ENCODE measurements at regions not wholly inside any gene's neighbourhood (a gene's known extent, or its start where the extent isn't known, plus 50 kb on each side); places are given as distances from the start of the nearest gene placed in this dataset.
"Not testable (repeated sequence)": the region's sequence is repeated elsewhere in the genome, so short reads cannot be mapped to it uniquely, and the experiment has no call there.

DNA sequence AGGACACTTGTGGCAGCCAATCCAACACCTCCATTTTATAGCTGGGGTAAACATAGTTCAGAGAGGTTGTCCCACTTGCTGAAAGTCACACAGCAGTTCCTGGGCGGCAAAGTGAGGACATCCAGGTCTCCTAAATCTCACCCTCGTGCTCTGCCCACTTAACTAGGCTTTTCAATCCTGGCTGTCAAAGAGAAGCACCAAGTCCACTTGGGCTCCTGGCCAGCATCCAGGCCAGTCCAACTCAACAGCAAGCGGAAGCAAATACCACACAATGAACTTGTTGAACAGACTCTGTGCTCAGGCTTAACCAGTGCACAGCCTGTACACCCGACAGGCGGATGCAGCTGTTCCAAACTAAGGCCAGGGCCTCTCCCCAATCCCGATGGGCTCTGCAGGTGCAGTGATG lies 60.4 kb upstream of the SPN start:
- Mint-ChIP-seq H3K27ac (peak overlapping the region in 1 of 3 experiments; percentile 61; a peak in 1 of 7 replicates), H3K36me3 (ENCODE audit: insufficient read depth in 1 of 3, low read depth in 3 of 3) (peaks cover 4 to 14% (median 7%) of the 10 kb centered on the region in 3 experiments; a peak in 4 of 7 replicates), H3K4me1 (peaks cover 25 to 33% of the 10 kb centered on the region in 2 experiments)
- Histone ChIP-seq H3K79me2 (ENCODE audit: insufficient read depth, low read length) (peaks cover 15% of the 10 kb centered on the region; the same call in 1 of the 2 replicates), H3K79me1 (ENCODE audit: insufficient read depth, low read depth, low read length, poor library complexity, severe bottlenecking) (peaks cover 11% of the 10 kb centered on the region)
- H2AFZ ChIP-seq (ENCODE audit: low read length); H3K27ac ChIP-seq (ENCODE audit: insufficient read length, low read depth, low read length); H3K23ac ChIP-seq (ENCODE audit: insufficient read length, low read depth, low read length); H3K9me3 Mint-ChIP-seq; H3K14ac ChIP-seq (ENCODE audit: insufficient read depth, low read length); H2BK12ac ChIP-seq (ENCODE audit: insufficient read length, low read depth, low read length); H2BK5ac ChIP-seq (ENCODE audit: insufficient read length, low read length); H4K91ac ChIP-seq (ENCODE audit: insufficient read length, low read depth, low read length); DNase-seq; H2BK120ac ChIP-seq (ENCODE audit: low read depth, low read length, poor library complexity, severe bottlenecking); H3K4me3 Mint-ChIP-seq; H3K9ac ChIP-seq (ENCODE audit: extremely low read depth, insufficient read length, low read length); H3K4ac ChIP-seq (ENCODE audit: low read depth, low read length); H2AK5ac ChIP-seq (ENCODE audit: insufficient read length, low read length); H3K18ac ChIP-seq (ENCODE audit: insufficient read length, low read depth, low read length); H3K4me1 ChIP-seq (ENCODE audit: insufficient read depth, low read length); H2BK20ac ChIP-seq (ENCODE audit: low read depth, low read length, poor library complexity, severe bottlenecking); H4K5ac ChIP-seq (ENCODE audit: insufficient read length, low read depth, low read length); H3K9me3 ChIP-seq (ENCODE audit: control insufficient read depth, low read depth, low read length); H3K4me2 ChIP-seq (ENCODE audit: insufficient read depth, insufficient read length, low read length); H3K23me2 ChIP-seq (ENCODE audit: insufficient read length, low read depth, low read length, poor library complexity, severe bottlenecking); H3K56ac ChIP-seq (ENCODE audit: insufficient read length, low read depth, low read length); H4K20me1 ChIP-seq (ENCODE audit: control insufficient read depth, insufficient read depth, insufficient read length); H3T11ph ChIP-seq (ENCODE audit: low read length); H2BK15ac ChIP-seq (ENCODE audit: low read depth, low read length); H3K27me3 ChIP-seq (ENCODE audit: insufficient read depth, low read length); H3K27me3 Mint-ChIP-seq (ENCODE audit: low read depth); H4K8ac ChIP-seq (replicated peaks; ENCODE audit: insufficient read length, low read depth, low read length): not testable (repeated sequence)
- no CpG with 5 or more reads among the region's 6 CpGs for WGBS (ENCODE audit: extremely low coverage, insufficient read length, low lambda C conversion rate)

DNA sequence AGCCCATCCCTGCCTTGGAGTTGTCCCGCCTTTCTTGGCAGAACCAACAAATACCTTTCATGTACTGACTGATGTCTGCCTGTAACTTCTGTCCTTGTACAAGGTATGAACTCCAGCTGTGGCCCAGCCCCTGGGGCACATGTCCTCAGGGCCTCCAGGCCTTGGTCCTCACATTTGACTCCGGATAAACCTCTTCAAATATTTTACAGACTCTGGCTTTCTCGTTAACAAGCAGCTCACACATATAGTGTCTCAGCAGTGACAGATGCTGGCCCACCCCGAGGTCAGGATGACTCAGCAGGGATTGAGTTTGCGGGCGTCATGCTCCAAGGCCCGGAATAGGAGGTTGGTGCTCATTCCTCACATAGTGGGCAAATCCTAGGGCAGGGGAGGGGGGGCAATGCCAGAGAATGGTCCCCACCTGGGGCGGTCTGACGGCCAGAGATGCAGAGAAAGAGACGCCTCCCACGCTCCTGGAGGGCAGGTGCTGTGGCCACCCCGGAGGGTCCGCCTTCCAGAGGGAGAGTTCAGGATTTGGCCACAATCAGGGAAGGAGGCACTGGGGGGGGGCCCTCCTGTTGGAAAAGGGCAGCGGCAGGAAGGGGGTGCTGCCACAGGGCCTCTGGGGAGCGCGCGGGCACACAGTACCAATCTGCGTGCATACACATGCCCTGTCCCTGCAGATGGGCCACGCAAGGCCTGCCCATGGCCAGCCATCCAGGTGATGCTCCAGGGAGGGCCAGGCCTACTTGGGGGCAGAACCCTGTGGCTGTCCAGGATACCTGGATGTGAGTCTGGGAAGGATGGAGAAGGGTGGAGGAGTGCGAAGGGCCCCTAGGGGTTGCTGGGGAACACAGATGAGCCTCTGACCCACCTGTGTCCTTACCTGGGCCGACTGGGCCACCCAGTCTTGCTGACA lies 58.2 kb upstream of the SPN start:
- H3K27ac Mint-ChIP-seq, result peak overlapping the region; percentile 40 to 68 (median 66); a peak in 4 of 7 replicates

More for the DNA sequence above, 58.2 kb upstream of the SPN start:
- H3K79me1 ChIP-seq (ENCODE audit: insufficient read depth, low read depth, low read length, poor library complexity, severe bottlenecking), result peaks cover 11% of the 10 kb centered on the region
- DNase-seq; H3K4me2 ChIP-seq (ENCODE audit: insufficient read depth, insufficient read length, low read length); H3K27me3 ChIP-seq (ENCODE audit: insufficient read depth, low read length); H2AK5ac ChIP-seq (ENCODE audit: insufficient read length, low read length); H3K56ac ChIP-seq (ENCODE audit: insufficient read length, low read depth, low read length); H2BK5ac ChIP-seq (ENCODE audit: insufficient read length, low read length); H3K4me3 Mint-ChIP-seq; H3K14ac ChIP-seq (ENCODE audit: insufficient read depth, low read length); H2BK120ac ChIP-seq (ENCODE audit: low read depth, low read length, poor library complexity, severe bottlenecking); H3K4me1 ChIP-seq (ENCODE audit: insufficient read depth, low read length); H3K18ac ChIP-seq (ENCODE audit: insufficient read length, low read depth, low read length); H2BK12ac ChIP-seq (ENCODE audit: insufficient read length, low read depth, low read length); H4K91ac ChIP-seq (ENCODE audit: insufficient read length, low read depth, low read length); H4K8ac ChIP-seq (replicated peaks; ENCODE audit: insufficient read length, low read depth, low read length); H3K9me3 ChIP-seq (ENCODE audit: control insufficient read depth, low read depth, low read length); H2BK15ac ChIP-seq (ENCODE audit: low read depth, low read length); H2AFZ ChIP-seq (ENCODE audit: low read length); H4K20me1 ChIP-seq (ENCODE audit: control insufficient read depth, insufficient read depth, insufficient read length); H2BK20ac ChIP-seq (ENCODE audit: low read depth, low read length, poor library complexity, severe bottlenecking); H3K9me3 Mint-ChIP-seq; H3K4ac ChIP-seq (ENCODE audit: low read depth, low read length); H4K5ac ChIP-seq (ENCODE audit: insufficient read length, low read depth, low read length); H3K23ac ChIP-seq (ENCODE audit: insufficient read length, low read depth, low read length); H3T11ph ChIP-seq (ENCODE audit: low read length); H3K9ac ChIP-seq (ENCODE audit: extremely low read depth, insufficient read length, low read length); H3K27ac ChIP-seq (ENCODE audit: insufficient read length, low read depth, low read length); H3K23me2 ChIP-seq (ENCODE audit: insufficient read length, low read depth, low read length, poor library complexity, severe bottlenecking); H3K27me3 Mint-ChIP-seq (ENCODE audit: low read depth): not testable (repeated sequence)
- WGBS (ENCODE audit: extremely low coverage, insufficient read length, low lambda C conversion rate), result no CpG with 5 or more reads among the region's 21 CpGs
- H3K4me1 Mint-ChIP-seq, result peaks cover 28 to 39% of the 10 kb centered on the region in 2 experiments
- H3K36me3 Mint-ChIP-seq (ENCODE audit: insufficient read depth in 1 of 3, low read depth in 3 of 3), result peaks cover 5 to 19% (median 7%) of the 10 kb centered on the region in 3 experiments; a peak in 4 of 7 replicates
- H3K79me2 ChIP-seq (ENCODE audit: insufficient read depth, low read length), result peaks cover 14% of the 10 kb centered on the region; the same call in 1 of the 2 replicates
